ENCODE measurements at regions not wholly inside any gene's neighbourhood (a gene's known extent, or its start where the extent isn't known, plus 50 kb on each side); places are given as distances from the start of the nearest gene placed in this dataset.
"Not testable (repeated sequence)": the region's sequence is repeated elsewhere in the genome, so short reads cannot be mapped to it uniquely, and the experiment has no call there.

- H3K27ac ChIP-seq (ENCODE audit: low read length): no peak overlapping the region
- peaks cover 6 to 15% of the 10 kb centered on the region in 2 donors for H3K9me3 ChIP-seq (ENCODE audit: control insufficient read depth in 1 of 2, low read length in 2 of 2)
- no peaks in the 10 kb centered on the region for H3K27me3 ChIP-seq (ENCODE audit: low read depth, low read length)
- no peak overlapping the region for H3K4me3 ChIP-seq (ENCODE audit: low read depth in 1 of 2, low read length in 2 of 2)
- no peaks in the 10 kb centered on the region for H3K36me3 ChIP-seq (ENCODE audit: control insufficient read depth in 1 of 2, insufficient read depth in 2 of 2, low read length in 2 of 2)
- no peaks in the 10 kb centered on the region for H3K4me1 ChIP-seq (ENCODE audit: control insufficient read depth in 1 of 2, insufficient read depth in 2 of 2, low read length in 2 of 2)
These were observed 506.9 kb downstream of the NR2F2 start for GRCh38 chr15:96837241-96837970.

- no peaks in the 10 kb centered on the region for H3K4me1 ChIP-seq (ENCODE audit: control insufficient read depth in 1 of 2, insufficient read depth in 2 of 2, low read length in 2 of 2)
- no peak overlapping the region for H3K4me3 ChIP-seq (ENCODE audit: low read depth in 1 of 2, low read length in 2 of 2)
- no peak overlapping the region for H3K27ac ChIP-seq (ENCODE audit: low read length)
- peaks cover 6 to 15% of the 10 kb centered on the region in 2 donors for H3K9me3 ChIP-seq (ENCODE audit: control insufficient read depth in 1 of 2, low read length in 2 of 2)
- H3K27me3 ChIP-seq (ENCODE audit: low read depth, low read length): no peaks in the 10 kb centered on the region
- no peaks in the 10 kb centered on the region for H3K36me3 ChIP-seq (ENCODE audit: control insufficient read depth in 1 of 2, insufficient read depth in 2 of 2, low read length in 2 of 2)
These were observed 507.6 kb downstream of the NR2F2 start for GRCh38 chr15:96838081-96838480.

GRCh38 chr15:96849271-96849900, 518.9 kb downstream of the NR2F2 start:
- no peaks in the 10 kb centered on the region for H3K9me3 ChIP-seq (ENCODE audit: control insufficient read depth in 1 of 2, low read length in 2 of 2)

GRCh38 chr15:96851613-96852012, 521.1 kb downstream of the NR2F2 start:
- no peaks in the 10 kb centered on the region for H3K36me3 ChIP-seq (ENCODE audit: control insufficient read depth in 1 of 2, insufficient read depth in 2 of 2, low read length in 2 of 2)
- no peaks in the 10 kb centered on the region for H3K9me3 ChIP-seq (ENCODE audit: control insufficient read depth in 1 of 2, low read length in 2 of 2)
- no peaks in the 10 kb centered on the region for H3K27me3 ChIP-seq (ENCODE audit: low read depth, low read length)
- no peak overlapping the region for H3K4me3 ChIP-seq (ENCODE audit: low read depth in 1 of 2, low read length in 2 of 2)
- H3K27ac ChIP-seq (ENCODE audit: low read length): no peak overlapping the region
- no peaks in the 10 kb centered on the region for H3K4me1 ChIP-seq (ENCODE audit: control insufficient read depth in 1 of 2, insufficient read depth in 2 of 2, low read length in 2 of 2)

More at GRCh38 chr15:96849271-96849900, 518.9 kb downstream of the NR2F2 start:
- H3K27me3 ChIP-seq (ENCODE audit: low read depth, low read length): no peaks in the 10 kb centered on the region
- no peaks in the 10 kb centered on the region for H3K4me1 ChIP-seq (ENCODE audit: control insufficient read depth in 1 of 2, insufficient read depth in 2 of 2, low read length in 2 of 2)
- no peaks in the 10 kb centered on the region for H3K36me3 ChIP-seq (ENCODE audit: control insufficient read depth in 1 of 2, insufficient read depth in 2 of 2, low read length in 2 of 2)
- no peak overlapping the region for H3K4me3 ChIP-seq (ENCODE audit: low read depth in 1 of 2, low read length in 2 of 2)
- no peak overlapping the region for H3K27ac ChIP-seq (ENCODE audit: low read length)

GRCh38 chr15:96858694-96859093, 528.2 kb downstream of the NR2F2 start:
- no peaks in the 10 kb centered on the region for H3K27me3 ChIP-seq (ENCODE audit: low read depth, low read length)
- no peak overlapping the region for H3K27ac ChIP-seq (ENCODE audit: low read length)
- no peaks in the 10 kb centered on the region for H3K9me3 ChIP-seq (ENCODE audit: control insufficient read depth in 1 of 2, low read length in 2 of 2)
- H3K4me1 ChIP-seq (ENCODE audit: control insufficient read depth in 1 of 2, insufficient read depth in 2 of 2, low read length in 2 of 2): no peaks in the 10 kb centered on the region
- no peak overlapping the region for H3K4me3 ChIP-seq (ENCODE audit: low read depth in 1 of 2, low read length in 2 of 2)
- no peaks in the 10 kb centered on the region for H3K36me3 ChIP-seq (ENCODE audit: control insufficient read depth in 1 of 2, insufficient read depth in 2 of 2, low read length in 2 of 2)

GRCh38 chr15:96860741-96861140, 530.2 kb downstream of the NR2F2 start:
- Histone ChIP-seq H3K36me3 (ENCODE audit: control insufficient read depth in 1 of 2, insufficient read depth in 2 of 2, low read length in 2 of 2) (no peaks in the 10 kb centered on the region), H3K4me3 (ENCODE audit: low read depth in 1 of 2, low read length in 2 of 2) (no peak overlapping the region), H3K27ac (ENCODE audit: low read length) (no peak overlapping the region), H3K27me3 (ENCODE audit: low read depth, low read length) (no peaks in the 10 kb centered on the region), H3K9me3 (ENCODE audit: control insufficient read depth in 1 of 2, low read length in 2 of 2) (no peaks in the 10 kb centered on the region), H3K4me1 (ENCODE audit: control insufficient read depth in 1 of 2, insufficient read depth in 2 of 2, low read length in 2 of 2) (no peaks in the 10 kb centered on the region)

- Histone ChIP-seq H3K36me3 (ENCODE audit: control insufficient read depth in 1 of 2, insufficient read depth in 2 of 2, low read length in 2 of 2) (no peaks in the 10 kb centered on the region), H3K27me3 (ENCODE audit: low read depth, low read length) (no peaks in the 10 kb centered on the region), H3K9me3 (ENCODE audit: control insufficient read depth in 1 of 2, low read length in 2 of 2) (peaks cover 0 to 10% of the 10 kb centered on the region in 2 donors), H3K4me1 (ENCODE audit: control insufficient read depth in 1 of 2, insufficient read depth in 2 of 2, low read length in 2 of 2) (no peaks in the 10 kb centered on the region), H3K27ac (ENCODE audit: low read length) (no peak overlapping the region), H3K4me3 (ENCODE audit: low read depth in 1 of 2, low read length in 2 of 2) (no peak overlapping the region)
These were observed 537.5 kb downstream of the NR2F2 start for GRCh38 chr15:96867992-96868391.

GRCh38 chr15:96869122-96869521, 538.6 kb downstream of the NR2F2 start:
- no peak overlapping the region for H3K27ac ChIP-seq (ENCODE audit: low read length)

GRCh38 chr15:96869790-96870189, 539.3 kb downstream of the NR2F2 start:
- Histone ChIP-seq H3K27ac (ENCODE audit: low read length) (no peak overlapping the region), H3K27me3 (ENCODE audit: low read depth, low read length) (no peaks in the 10 kb centered on the region), H3K4me3 (ENCODE audit: low read depth in 1 of 2, low read length in 2 of 2) (no peak overlapping the region), H3K36me3 (ENCODE audit: control insufficient read depth in 1 of 2, insufficient read depth in 2 of 2, low read length in 2 of 2) (no peaks in the 10 kb centered on the region), H3K4me1 (ENCODE audit: control insufficient read depth in 1 of 2, insufficient read depth in 2 of 2, low read length in 2 of 2) (no peaks in the 10 kb centered on the region), H3K9me3 (ENCODE audit: control insufficient read depth in 1 of 2, low read length in 2 of 2) (peaks cover 0 to 10% of the 10 kb centered on the region in 2 donors)

More at GRCh38 chr15:96869122-96869521, 538.6 kb downstream of the NR2F2 start:
- no peaks in the 10 kb centered on the region for H3K27me3 ChIP-seq (ENCODE audit: low read depth, low read length)
- H3K36me3 ChIP-seq (ENCODE audit: control insufficient read depth in 1 of 2, insufficient read depth in 2 of 2, low read length in 2 of 2): no peaks in the 10 kb centered on the region
- H3K4me1 ChIP-seq (ENCODE audit: control insufficient read depth in 1 of 2, insufficient read depth in 2 of 2, low read length in 2 of 2): no peaks in the 10 kb centered on the region
- H3K9me3 ChIP-seq (ENCODE audit: control insufficient read depth in 1 of 2, low read length in 2 of 2): peaks cover 0 to 10% of the 10 kb centered on the region in 2 donors
- no peak overlapping the region for H3K4me3 ChIP-seq (ENCODE audit: low read depth in 1 of 2, low read length in 2 of 2)

GRCh38 chr15:96870580-96870979, 540.1 kb downstream of the NR2F2 start:
- no peak overlapping the region for H3K27ac ChIP-seq (ENCODE audit: low read length)
- H3K4me3 ChIP-seq (ENCODE audit: low read depth in 1 of 2, low read length in 2 of 2): no peak overlapping the region
- H3K4me1 ChIP-seq (ENCODE audit: control insufficient read depth in 1 of 2, insufficient read depth in 2 of 2, low read length in 2 of 2): no peaks in the 10 kb centered on the region
- H3K9me3 ChIP-seq (ENCODE audit: control insufficient read depth in 1 of 2, low read length in 2 of 2): peaks cover 0 to 10% of the 10 kb centered on the region in 2 donors
- no peaks in the 10 kb centered on the region for H3K36me3 ChIP-seq (ENCODE audit: control insufficient read depth in 1 of 2, insufficient read depth in 2 of 2, low read length in 2 of 2)
- no peaks in the 10 kb centered on the region for H3K27me3 ChIP-seq (ENCODE audit: low read depth, low read length)

- not testable (repeated sequence) for H3K27ac ChIP-seq (ENCODE audit: low read length); H3K4me1 ChIP-seq (ENCODE audit: control insufficient read depth in 1 of 2, insufficient read depth in 2 of 2, low read length in 2 of 2); H3K27me3 ChIP-seq (ENCODE audit: low read depth, low read length); H3K9me3 ChIP-seq (ENCODE audit: control insufficient read depth in 1 of 2, low read length in 2 of 2); H3K4me3 ChIP-seq (ENCODE audit: low read depth in 1 of 2, low read length in 2 of 2); H3K36me3 ChIP-seq (ENCODE audit: control insufficient read depth in 1 of 2, insufficient read depth in 2 of 2, low read length in 2 of 2)
These were observed 546.9 kb downstream of the NR2F2 start for GRCh38 chr15:96877442-96877841.
